T1000 (cell line): ENCODE measurements at regions not wholly inside any gene's neighbourhood (a gene's known extent, or its start where the extent isn't known, plus 50 kb on each side); places are given as distances from the start of the nearest gene placed in this dataset.

Experiments used
- DNase-seq: peaks from one replicate; lab custom pipeline; 2025; ENCODE audit warnings: mixed read lengths; lab: John Stamatoyannopoulos, UW

DNA sequence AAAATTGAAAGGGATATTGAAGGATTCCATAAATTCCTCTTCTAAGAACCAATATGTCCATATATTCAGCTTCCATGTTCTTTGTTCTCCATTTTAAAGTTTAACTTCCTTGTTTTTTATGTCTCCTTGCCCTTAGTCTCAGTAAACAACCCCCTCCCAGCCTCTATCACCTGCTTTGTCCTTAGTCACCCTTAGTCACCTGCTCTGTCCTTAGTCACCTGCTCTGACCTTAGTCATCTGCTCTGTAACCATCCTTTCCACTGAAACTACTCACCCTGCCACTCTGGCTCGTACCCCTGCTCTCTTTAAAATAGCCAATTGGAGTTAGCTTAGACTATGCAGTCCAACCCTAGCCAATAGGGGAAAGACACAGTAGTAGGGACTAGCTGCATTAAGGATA, 136.2 kb upstream of the TMEM106B start:
- no peak for DNase-seq

DNA sequence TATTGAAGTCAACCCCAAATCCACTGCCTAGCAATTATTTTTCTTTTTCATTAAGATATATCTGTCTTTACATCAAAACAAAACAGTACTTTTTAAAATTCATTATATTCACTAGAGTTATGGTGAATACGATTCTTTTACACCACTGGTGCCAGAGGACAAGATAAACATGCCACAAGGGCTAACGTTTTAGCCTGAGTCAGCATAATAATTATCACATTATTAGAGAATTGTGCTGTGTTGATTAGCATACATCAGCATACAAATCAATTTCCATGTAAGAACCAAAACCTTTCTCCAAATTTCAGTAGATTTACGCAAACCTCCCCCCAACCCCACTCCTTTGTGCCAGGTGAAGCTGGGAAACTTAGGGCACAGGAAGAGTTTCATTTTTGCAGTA, 131.1 kb upstream of the TMEM106B start:
- DNase-seq, result no peak

- no peak for DNase-seq
Measured at GRCh38 chr7:12085516-12085915, 125.6 kb upstream of the TMEM106B start.

DNA sequence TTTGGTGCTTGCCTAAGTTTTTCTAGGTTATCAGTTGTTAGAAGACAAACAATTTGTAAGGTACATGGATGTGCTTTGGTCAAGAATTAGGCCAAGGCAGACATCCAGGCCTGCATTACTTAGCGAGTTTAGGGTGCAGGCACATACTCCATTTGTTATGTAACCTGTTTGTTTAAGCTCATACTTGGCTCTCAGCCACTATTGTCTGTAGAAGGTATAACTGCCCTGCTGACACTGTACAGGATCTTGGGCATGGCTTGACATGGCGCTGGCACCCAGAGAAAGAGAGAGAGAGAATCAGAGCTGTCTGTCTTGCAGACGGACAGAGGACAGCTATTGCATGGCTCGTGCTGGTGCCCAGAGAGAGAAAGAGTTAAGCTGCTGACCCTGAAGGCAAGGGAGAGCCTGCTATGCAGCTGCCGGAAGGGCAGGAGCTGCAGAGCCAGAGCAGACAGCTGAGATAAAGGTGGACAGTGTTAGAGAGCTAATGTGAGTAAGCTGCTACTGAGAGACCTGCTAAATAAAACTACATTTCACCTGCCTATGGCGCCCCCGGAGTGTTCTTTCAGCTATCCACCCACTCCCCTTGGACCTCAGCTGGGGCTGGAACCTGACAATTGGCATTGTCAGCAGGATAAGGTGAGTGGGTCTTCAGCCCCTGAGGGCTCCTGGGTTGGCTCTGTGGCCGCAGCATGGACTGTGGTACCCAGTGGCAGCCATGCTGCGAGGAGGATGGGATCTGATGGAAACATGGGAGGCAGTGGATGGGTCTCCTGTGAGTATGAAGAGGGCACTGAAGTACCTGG, 120.9 kb upstream of the TMEM106B start:
- DNase-seq, result no peak

GRCh38 chr7:12090757-12091221, 120.3 kb upstream of the TMEM106B start:
- DNase-seq, result no peak

DNA sequence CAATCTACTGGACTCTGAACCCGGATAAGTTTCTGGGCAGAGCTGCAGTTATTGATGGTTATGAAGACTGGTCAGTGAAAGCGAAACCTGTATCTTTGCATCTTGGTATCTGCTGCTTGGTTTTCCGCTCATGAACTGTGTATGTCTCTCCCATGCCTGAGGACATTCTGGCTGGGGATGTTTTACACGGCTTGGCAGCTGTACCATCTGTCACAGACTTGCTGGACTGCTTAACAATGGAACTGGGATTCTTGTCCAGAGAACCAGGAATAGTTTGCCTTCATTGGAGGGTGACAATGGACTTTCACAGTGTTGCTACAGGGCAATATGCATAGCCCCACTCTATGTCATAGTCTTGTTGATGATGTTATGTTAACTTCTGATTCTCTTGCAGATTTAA, 119.9 kb upstream of the TMEM106B start:
- no peak for DNase-seq

DNA sequence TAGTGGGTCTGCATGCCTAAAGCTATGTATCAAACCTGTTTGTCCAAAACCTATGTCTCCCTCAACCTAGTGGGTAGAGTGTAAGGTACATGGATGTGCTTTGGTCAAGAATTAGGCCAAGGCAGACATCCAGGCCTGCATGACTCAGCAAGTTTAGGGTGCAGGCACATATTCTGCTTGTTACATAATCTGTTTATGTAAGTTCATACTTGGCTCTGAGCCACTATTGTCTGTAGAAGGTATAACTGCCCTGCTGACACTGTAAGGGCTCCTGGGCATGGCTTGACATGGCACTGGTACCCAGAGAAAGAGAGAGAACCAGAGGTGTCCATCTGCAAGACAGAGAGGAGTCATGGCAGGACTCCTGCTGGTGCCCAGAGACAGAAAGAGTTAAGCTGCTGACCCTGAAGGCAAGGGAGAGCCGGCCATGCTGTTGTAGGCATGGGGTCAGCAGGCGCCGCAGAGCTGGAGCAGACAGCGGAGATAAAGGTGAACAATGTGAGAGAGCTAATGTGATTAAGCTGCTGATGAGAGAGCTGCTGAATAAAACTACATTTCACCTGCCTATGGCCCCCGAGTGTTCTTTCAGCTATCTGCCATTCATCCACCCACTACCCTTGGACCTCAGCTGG, 118.5 kb upstream of the TMEM106B start:
- no peak for DNase-seq

GRCh38 chr7:12093365-12093764, 117.7 kb upstream of the TMEM106B start:
- DNase-seq, result no peak

DNA sequence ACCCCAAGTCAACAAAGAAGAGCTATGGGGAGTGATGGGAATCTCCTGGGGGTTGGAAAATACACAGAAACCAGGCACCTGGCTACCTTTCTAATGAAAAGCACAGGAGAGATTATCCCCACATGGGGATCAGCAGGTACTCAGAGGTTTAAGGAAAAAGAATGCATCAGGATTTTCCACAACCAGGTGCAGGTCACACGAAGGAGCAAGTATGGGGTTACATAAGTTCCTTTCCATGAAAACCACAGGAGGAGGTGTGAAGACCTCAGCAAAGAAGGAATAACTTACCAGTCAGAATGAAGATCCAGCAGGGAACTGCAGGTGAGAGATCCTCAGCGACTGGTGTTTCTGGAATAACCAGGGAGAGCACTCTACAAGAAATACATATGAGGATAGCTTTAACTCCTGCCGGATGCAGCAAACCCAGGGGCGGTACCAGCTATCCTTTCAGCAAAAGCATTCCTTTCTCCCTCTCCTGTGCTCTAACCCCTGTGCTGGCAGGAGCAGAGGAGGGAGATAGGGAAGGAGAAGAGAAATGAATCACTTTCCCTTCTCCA, 116.7 kb upstream of the TMEM106B start:
- no peak for DNase-seq

GRCh38 chr7:12102126-12102525, 109.0 kb upstream of the TMEM106B start:
- no peak for DNase-seq

GRCh38 chr7:12102527-12102926, 108.6 kb upstream of the TMEM106B start:
- no peak for DNase-seq

- no peak for DNase-seq
Measured at GRCh38 chr7:12103948-12104347, 107.1 kb upstream of the TMEM106B start.

GRCh38 chr7:12107381-12107780, 103.7 kb upstream of the TMEM106B start:
- no peak for DNase-seq

DNA sequence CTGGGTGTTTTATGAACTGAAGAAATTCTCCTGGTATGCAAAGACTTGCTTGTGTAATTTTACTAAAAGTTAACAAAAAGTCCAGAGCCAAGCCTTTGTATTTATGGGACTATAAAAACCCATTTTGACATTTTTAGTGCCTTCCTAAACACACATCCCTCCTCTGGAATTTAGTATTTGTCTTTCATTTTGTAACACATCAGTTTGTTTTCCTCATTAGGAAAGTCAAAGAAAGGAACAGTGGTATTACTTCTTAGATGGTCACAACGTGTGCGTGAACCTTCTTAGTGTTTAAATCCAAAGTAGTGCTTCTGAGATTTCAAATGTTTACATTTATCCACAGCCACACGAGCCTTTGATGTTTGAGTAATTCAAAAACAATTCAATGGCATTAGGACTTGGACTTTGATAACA, 103.2 kb upstream of the TMEM106B start:
- DNase-seq, result no peak

GRCh38 chr7:12110425-12110824, 100.7 kb upstream of the TMEM106B start:
- DNase-seq, result no peak

DNA sequence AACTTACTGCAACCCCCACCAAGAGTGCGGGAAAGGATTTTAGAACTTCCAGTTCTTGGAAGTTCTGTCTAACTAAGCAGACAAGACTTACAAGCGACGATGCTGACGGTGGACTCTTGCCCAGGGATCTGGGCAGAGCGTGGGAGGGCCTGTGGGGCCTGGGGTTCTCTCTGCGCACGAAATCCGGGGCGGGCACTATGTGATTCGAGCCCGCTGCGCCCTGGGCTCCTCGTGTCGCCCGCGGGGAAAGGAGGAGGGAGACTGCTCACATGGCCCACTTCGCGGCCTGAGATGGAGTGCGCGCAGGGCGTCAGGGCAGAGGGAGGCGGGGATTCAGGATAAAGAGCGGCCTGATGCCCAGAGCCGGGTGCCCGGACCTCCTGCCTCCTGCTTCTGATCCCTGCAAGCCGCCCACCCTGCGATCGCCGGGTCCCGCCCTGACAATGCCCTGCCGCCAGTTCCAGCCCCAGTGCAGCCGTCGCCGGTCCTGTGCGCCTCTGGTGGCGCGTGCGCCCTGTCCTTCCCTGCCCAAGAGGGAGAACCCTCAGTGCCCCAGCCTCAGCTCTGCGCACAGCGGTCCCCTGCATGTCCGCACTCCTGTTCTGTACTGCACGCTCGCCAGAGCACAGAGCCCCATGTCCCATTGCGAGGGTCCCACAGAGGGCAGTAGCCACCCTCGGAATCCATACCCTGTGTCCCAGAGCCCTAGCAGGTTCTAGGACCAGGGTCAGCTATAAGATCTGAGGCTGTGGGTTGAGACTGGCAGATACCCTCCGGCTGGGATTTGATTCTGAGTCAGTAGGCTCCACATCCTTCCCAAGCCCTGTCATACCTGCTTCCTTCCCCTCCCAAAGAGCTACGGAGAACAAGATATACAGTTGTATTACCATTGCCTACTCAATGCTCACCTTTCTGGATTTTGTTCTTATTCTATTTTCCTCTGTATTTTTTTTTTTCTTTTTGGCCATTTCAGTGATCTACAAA, 99.4 kb upstream of the TMEM106B start:
- DNase-seq, result no peak

GRCh38 chr7:12117170-12117569, 93.9 kb upstream of the TMEM106B start:
- DNase-seq, result no peak

DNA sequence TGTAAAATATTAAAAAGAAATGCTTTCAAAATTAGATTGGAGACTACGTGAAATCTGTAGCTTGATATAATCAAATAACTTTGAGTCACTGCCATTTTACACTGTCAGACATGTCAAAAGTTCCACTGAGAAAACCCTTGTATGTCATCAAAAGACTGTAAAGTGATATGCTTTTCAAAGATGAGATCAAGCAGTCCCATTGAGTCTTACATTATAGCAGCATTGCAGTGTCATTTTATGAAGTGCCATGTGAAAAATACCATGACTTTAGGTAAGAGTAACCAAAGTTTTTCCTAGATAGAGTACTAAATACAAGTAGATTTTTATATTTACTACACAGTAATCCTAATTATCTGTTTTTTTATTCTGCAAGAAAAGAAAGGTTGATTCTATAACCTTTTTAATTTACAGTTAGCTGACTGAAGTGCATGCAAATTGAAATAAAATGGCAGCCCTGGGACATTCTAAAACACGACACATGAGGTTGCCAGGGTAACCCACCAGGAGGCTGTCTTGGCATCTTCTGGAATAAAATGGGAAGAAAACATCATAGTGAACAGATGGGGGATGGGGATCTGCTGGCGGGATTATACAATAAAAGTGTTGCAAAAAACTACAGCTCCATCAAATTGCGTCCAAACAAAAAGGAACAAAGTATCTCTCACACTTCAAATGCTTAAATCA, 91.3 kb upstream of the TMEM106B start:
- no peak for DNase-seq

GRCh38 chr7:12120632-12121031, 90.5 kb upstream of the TMEM106B start:
- DNase-seq, result no peak

GRCh38 chr7:12123172-12123571, 87.9 kb upstream of the TMEM106B start:
- DNase-seq, result no peak

DNA sequence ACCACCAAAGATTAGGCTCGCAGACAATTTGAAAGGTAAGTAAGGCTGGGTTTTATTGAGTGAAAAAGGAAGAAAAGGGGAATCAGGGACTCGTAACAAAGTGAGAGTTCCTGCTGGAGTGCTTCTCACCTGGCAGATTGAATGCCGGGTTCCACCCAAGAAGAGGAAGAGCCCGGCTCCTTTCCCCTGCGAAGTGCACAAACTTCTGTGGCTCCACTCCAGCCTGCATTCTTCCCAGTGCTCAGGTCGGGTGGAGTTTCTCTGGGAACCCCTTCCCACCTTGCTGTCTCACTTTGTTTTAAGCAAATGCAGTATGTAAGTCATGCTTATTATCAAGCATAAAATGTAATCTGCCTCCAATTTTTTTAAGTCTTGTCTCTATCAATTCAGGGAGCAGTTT, 87.1 kb upstream of the TMEM106B start:
- DNase-seq, result no peak
